Esophagus muscularis mucosa (tissue), 4 donors: ENCODE measurements at regions not wholly inside any gene's neighbourhood (a gene's known extent, or its start where the extent isn't known, plus 50 kb on each side); places are given as distances from the start of the nearest gene placed in this dataset.

ENCODE experiments used
- DNase-seq: peaks from one replicate; pipeline ENCODE4 v3.0.0-alpha.2; 2017; ENCODE audit errors: extremely low spot score
- H3K27ac ChIP-seq, 4 donors: fragments of 200-600 bp; sonication (generic); replicated peaks in 1 of 4; 1 replicate in 3 of 4; 2 replicates in 1 of 4; pipeline ENCODE4 v1.5.1; 2016 to 2019; ENCODE audit warnings: mild to moderate bottlenecking in 1 of 4
- H3K27me3 ChIP-seq, 4 donors: fragments of 200-600 bp; sonication (generic); one replicate each; pipeline versions ENCODE4 v1.5.1 to v1.6.0; 2016 to 2019
- H3K36me3 ChIP-seq, 4 donors: fragments of 200-600 bp; sonication (generic); one replicate each; pipeline ENCODE4 v1.5.1; 2016 to 2019
- H3K4me1 ChIP-seq, 4 donors: fragments of 200-600 bp; sonication (generic); one replicate each; pipeline ENCODE4 v1.5.1; 2016 to 2019
- H3K4me3 ChIP-seq, 4 donors: fragments of 200-600 bp; sonication (generic); 1 replicate in 2 of 4; 2 replicates in 2 of 4; pipeline ENCODE4 v1.5.1; 2016 to 2019; ENCODE audit warnings: mild to moderate bottlenecking in 4 of 4, moderate library complexity in 1 of 4
- H3K9me3 ChIP-seq, 4 donors: fragments of 200-600 bp; sonication (generic); 1 replicate in 3 of 4; 2 replicates in 1 of 4; pipeline ENCODE4 v1.5.1; 2016 to 2019
- EP300 ChIP-seq: sonication (generic); formaldehyde crosslinking; IDR thresholded peaks from one replicate; pipeline ENCODE4 v1.6.1; 2017; ENCODE audit warnings: antibody characterized with exemption
- POLR2A ChIP-seq: fragments of 450-650 bp; IDR thresholded peaks from one replicate; pipeline ENCODE4 v1.6.1; 2017; ENCODE audit warnings: antibody characterized with exemption, moderate library complexity, mild to moderate bottlenecking, low read depth
- POLR2AphosphoS5 ChIP-seq, 2 donors: sonication (generic); formaldehyde crosslinking; IDR thresholded peaks; one replicate each; pipeline ENCODE4 v1.6.1; 2017; ENCODE audit warnings: antibody characterized with exemption in 2 of 2
- WGBS: methylation state at CpG from one replicate; pipeline ENCODE4 v1.1.5; 2018; 5-methylcytosine and 5-hydroxymethylcytosine counted together
- intact Hi-C: fragments of 100-400 bp; cut with DNase I; formaldehyde crosslinking; loops from one replicate; pipeline ENCODE4 v1.15.1; 2023
- TF ChIP-seq, protein P1 (sequence below), 3 experiments: fragments of 200-600 bp in 2 of 3; fragments of 450-650 bp in 1 of 3; sonication (generic) in 2 of 3; IDR thresholded peaks; one replicate each; pipeline ENCODE4 v1.5.1; 2017 to 2019; ENCODE audit warnings: antibody characterized with exemption in 3 of 3, mild to moderate bottlenecking in 2 of 3, moderate library complexity in 1 of 3

GRCh38 chr10:6722616-6723004 lies 142.5 kb upstream of the PRKCQ start:
- intact Hi-C loops: no loop called here
- Histone ChIP-seq H3K27me3 (peaks cover 0 to 17% (median 0%) of the 10 kb centered on the region in 4 donors), H3K4me3 (no peak overlapping the region), H3K9me3 (no peaks in the 10 kb centered on the region), H3K4me1 (peaks cover 5 to 18% (median 9%) of the 10 kb centered on the region in 4 donors), H3K27ac (peak overlapping the region; percentile 54 to 73 (median 64)), H3K36me3 (no peaks in the 10 kb centered on the region)
- TF ChIP-seq EP300 (no peak), POLR2AphosphoS5 (IDR thresholded peaks at IDR 0.05) (no peak), POLR2A (no peak)
- TF ChIP-seq, protein P1, sequence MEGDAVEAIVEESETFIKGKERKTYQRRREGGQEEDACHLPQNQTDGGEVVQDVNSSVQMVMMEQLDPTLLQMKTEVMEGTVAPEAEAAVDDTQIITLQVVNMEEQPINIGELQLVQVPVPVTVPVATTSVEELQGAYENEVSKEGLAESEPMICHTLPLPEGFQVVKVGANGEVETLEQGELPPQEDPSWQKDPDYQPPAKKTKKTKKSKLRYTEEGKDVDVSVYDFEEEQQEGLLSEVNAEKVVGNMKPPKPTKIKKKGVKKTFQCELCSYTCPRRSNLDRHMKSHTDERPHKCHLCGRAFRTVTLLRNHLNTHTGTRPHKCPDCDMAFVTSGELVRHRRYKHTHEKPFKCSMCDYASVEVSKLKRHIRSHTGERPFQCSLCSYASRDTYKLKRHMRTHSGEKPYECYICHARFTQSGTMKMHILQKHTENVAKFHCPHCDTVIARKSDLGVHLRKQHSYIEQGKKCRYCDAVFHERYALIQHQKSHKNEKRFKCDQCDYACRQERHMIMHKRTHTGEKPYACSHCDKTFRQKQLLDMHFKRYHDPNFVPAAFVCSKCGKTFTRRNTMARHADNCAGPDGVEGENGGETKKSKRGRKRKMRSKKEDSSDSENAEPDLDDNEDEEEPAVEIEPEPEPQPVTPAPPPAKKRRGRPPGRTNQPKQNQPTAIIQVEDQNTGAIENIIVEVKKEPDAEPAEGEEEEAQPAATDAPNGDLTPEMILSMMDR (IDR thresholded peaks at IDR 0.05): no peak
- no peak for DNase-seq
- 94% methylated on average over 1 of the region's 1 CpG for WGBS

DNA sequence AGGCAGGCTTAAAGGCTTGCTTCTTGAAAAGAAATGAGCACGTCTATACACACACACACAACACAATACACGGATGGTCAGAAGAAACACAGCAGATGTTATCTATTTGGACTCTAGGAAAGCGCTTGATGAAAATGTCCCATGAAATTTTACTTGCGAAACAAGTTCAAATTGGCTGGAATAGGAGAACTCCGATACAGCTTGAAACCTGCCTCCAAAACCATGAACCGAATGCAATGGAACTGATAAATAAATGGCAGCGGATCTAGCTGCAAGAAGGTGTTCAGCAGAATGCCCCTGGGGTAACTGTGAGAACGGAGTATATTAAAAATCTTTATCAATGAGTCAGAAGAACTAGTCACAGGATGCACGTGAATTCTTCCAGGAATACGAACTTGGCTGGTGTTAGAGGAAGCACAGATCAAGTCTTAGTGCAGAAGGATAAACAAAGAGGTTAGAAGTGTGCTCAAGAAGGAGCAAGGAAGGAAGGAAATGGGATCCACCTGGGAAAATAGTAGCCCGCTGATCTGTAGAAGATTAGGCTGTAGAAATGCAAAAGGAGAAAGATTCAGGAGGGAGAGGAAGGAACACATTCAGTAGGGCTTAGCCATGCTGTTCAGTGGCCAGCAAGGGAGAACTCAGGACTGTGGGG lies 142.0 kb upstream of the PRKCQ start:
- peaks cover 5 to 18% (median 9%) of the 10 kb centered on the region in 4 donors for H3K4me1 ChIP-seq
- H3K27ac ChIP-seq: peak overlapping the region; percentile 54 to 73 (median 68)
- intact Hi-C loops: no loop called here
- peak overlapping the region in 1 of 4 donors; percentile 17 for H3K4me3 ChIP-seq
- H3K27me3 ChIP-seq: peaks cover 0 to 16% (median under 1%) of the 10 kb centered on the region in 4 donors
- H3K9me3 ChIP-seq: no peaks in the 10 kb centered on the region
- TF ChIP-seq POLR2AphosphoS5 (IDR thresholded peaks at IDR 0.05) (peak; percentile 21 to 60), POLR2A (no peak), EP300 (no peak)
- TF ChIP-seq, protein P1 (IDR thresholded peaks at IDR 0.05): no peak
- no peaks in the 10 kb centered on the region for H3K36me3 ChIP-seq
- 35% methylated on average over 11 of the region's 11 CpGs for WGBS
- no peak for DNase-seq

- H3K9me3 ChIP-seq: no peaks in the 10 kb centered on the region
- peak overlapping the region in 1 of 4 donors; percentile 17 for H3K4me3 ChIP-seq
- peaks cover 5 to 18% (median 9%) of the 10 kb centered on the region in 4 donors for H3K4me1 ChIP-seq
- H3K36me3 ChIP-seq: no peaks in the 10 kb centered on the region
- intact Hi-C loops: no loop called here
- peaks cover 0 to 16% (median 2%) of the 10 kb centered on the region in 4 donors for H3K27me3 ChIP-seq
- H3K27ac ChIP-seq: peak overlapping the region; percentile 54 to 73 (median 68)
- no peak for DNase-seq
- TF ChIP-seq POLR2AphosphoS5 (IDR thresholded peaks at IDR 0.05): peak in 1 of 2 donors; percentile 32
- no peak for TF ChIP-seq EP300
- 11% methylated on average over 7 of the region's 7 CpGs for WGBS
Observed at GRCh38 chr10:6721480-6721879, 141.4 kb upstream of the PRKCQ start.

DNA sequence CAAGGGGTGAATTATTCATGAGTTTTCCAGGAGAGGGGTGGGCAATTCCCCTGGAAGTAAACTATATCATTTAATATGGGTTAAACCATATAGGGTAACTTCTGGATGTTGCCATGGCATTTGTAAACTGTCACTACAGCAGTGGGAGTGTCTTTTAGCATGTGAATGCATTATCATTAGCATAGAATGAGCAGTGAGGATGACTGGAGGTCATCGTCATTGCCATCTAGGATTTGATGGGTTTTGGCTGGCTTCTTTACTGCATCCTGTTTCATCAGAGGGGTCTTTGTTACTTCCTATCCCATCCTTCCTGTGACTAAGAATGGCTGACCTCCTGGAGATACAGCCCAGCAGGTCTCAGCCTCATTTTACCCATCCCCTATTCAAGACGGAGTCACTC lies 139.5 kb upstream of the PRKCQ start:
- no peak overlapping the region for H3K4me3 ChIP-seq
- no peaks in the 10 kb centered on the region for H3K9me3 ChIP-seq
- H3K36me3 ChIP-seq: no peaks in the 10 kb centered on the region
- intact Hi-C loops: no loop called here
- peaks cover 5 to 18% (median 9%) of the 10 kb centered on the region in 4 donors for H3K4me1 ChIP-seq
- WGBS: 95% methylated on average over 2 of the region's 2 CpGs
- H3K27ac ChIP-seq: no peak overlapping the region
- DNase-seq: no peak
- peaks cover 0 to 16% (median 2%) of the 10 kb centered on the region in 4 donors for H3K27me3 ChIP-seq
- TF ChIP-seq POLR2AphosphoS5 (IDR thresholded peaks at IDR 0.05) (no peak), POLR2A (no peak), EP300 (no peak)
- TF ChIP-seq, protein P1 (IDR thresholded peaks at IDR 0.05): no peak

- TF ChIP-seq EP300 (no peak), POLR2A (no peak), POLR2AphosphoS5 (IDR thresholded peaks at IDR 0.05) (no peak)
- TF ChIP-seq, protein P1 (IDR thresholded peaks at IDR 0.05): no peak
- no peak for DNase-seq
- Histone ChIP-seq H3K27me3 (peaks cover 0 to 18% (median 2%) of the 10 kb centered on the region in 4 donors), H3K4me3 (no peak overlapping the region), H3K4me1 (peaks cover 5 to 18% (median 9%) of the 10 kb centered on the region in 4 donors), H3K36me3 (no peaks in the 10 kb centered on the region), H3K27ac (no peak overlapping the region), H3K9me3 (no peaks in the 10 kb centered on the region)
- intact Hi-C loops: no loop called here
Observed at GRCh38 chr10:6718550-6718949, 138.5 kb upstream of the PRKCQ start.
